Myocyte (in vitro differentiated cells): ENCODE measurements at regions not wholly inside any gene's neighbourhood (a gene's known extent, or its start where the extent isn't known, plus 50 kb on each side); places are given as distances from the start of the nearest gene placed in this dataset.
A peak's percentile ranks its signal among the peaks of the same experiment; 100 is the strongest.

Experiments used
- DNase-seq: peaks from one replicate; pipeline ENCODE4 v3.0.0-alpha.2; 2012; ENCODE audit warnings: low read depth

DNA sequence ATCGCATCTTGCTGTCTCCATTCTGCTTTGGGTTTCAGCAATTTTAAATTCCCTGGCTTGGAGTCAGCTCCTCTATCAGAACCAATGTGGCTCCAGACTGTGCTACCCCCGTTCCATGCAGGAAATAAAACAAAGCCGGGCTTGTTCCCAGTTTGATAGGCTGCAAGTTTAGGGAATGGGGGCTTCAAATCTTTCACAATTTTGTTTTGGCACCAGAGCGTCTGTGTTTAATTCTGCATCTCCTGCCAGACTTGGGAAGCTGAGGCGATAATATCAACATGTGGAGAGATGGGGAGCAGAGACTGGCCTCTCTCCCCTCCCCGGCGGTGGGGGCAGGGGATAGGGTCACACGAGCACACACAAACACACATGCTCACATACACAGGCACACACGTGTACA is 305.9 kb downstream of the FGFR2 start:
- no peak for DNase-seq

DNA sequence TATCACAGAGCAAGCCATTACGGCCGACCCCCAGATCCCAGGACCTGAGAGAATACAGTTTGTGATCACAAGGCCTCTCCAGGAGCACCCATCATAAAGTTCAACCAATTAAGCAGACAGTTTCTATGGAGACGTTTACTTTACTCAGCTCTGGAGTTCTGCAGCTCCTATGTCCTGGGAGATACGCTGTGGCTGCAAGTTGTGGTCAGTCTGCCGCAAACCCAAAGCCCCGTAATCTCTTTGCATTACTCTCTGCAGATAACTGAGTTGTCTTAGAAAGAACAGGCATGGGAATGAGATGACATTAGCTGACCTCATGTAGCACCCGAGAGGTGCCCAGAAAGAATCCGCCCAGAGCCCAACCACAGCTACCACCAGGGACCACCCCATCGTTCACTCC is 305.1 kb downstream of the FGFR2 start:
- no peak for DNase-seq

DNA sequence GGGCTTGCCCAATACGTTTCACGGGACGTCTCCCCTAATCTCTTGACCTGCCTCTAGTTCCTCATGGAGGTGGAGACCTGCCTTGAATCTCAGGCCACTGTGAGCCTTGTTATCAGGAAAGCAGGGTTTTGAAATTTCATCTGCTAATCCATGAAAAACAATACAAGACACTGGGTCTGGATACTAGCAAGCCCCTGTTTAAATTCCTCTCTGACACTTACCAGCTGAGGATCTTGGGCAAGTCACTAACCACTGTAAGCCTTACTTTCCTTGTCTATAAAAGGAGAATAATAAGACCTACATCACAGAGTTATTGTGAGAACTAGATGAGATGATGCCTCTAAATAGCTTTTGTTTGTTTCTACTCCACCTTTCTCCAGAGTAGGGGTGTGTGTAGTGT is 303.6 kb downstream of the FGFR2 start:
- no peak for DNase-seq

DNA sequence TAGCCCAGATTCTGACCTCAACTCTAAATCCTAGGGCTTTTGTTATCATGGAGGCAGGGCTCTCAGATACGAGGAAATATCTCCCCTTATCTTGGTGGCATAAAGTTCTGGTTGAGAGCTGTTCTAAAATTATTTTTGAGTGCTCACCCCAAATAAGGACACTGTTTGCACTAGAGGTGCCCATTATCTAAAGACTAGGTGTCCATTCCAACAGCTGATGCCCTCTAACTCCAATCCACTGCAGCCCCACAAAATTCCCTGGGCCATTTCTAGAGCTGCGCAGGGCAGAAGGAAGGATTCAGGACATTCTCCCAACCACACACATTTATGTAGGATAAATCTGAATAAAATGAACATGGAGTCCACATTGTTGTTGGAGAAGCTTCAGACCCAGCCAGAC is 301.9 kb downstream of the FGFR2 start:
- no peak for DNase-seq

DNA sequence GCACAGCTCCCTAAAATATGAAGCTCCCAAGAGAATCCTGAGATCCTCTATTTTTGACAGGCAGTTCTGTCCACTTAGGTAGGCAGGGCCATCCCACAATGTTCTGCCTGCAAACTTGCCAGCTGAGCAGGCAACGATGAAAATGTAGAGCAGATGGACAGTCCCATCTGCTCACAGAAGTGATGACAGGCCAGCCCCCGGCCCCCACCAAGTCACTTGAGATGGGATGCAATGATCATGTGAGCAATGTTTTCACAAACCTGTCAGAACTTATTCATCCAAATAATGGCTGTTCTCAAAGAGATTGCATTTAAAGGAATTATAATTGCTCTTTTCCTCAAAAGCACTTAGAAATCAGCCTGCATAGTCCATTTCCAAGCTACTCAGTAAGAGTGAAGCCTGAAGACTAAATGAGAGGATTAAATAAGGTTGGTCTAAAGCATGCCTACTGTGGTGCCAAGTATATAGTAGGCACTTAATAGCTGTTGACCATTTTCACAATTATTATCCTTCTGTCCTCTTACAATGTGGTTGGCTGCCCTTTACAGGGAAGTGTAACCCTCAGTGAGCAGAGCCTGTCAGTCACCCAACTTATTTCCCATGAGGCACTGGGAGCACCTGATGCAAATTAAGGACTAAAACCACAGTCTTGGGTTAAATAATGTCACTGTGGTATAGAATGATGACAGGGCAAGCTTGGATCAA is 301.2 kb downstream of the FGFR2 start:
- DNase-seq, result no peak

DNA sequence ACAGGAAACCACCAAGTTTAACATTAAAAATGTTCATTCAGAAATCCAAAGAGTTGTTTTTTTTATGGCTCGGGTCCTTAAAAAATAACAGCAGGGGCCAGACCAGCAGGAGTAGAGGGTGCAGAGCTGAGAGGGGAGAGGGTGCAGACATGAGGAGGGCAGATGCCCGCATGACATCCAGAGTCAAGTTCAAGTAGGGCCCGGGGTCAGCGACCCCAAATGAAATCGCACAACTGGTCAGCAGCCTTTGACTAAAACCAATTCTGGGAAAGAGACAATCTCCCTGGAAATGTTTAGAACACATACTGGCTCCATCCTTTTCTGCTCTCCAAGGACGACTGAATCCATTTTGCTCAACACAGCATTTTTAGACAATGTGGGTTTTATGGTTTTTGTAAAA is 297.5 kb downstream of the FGFR2 start:
- no peak for DNase-seq

DNA sequence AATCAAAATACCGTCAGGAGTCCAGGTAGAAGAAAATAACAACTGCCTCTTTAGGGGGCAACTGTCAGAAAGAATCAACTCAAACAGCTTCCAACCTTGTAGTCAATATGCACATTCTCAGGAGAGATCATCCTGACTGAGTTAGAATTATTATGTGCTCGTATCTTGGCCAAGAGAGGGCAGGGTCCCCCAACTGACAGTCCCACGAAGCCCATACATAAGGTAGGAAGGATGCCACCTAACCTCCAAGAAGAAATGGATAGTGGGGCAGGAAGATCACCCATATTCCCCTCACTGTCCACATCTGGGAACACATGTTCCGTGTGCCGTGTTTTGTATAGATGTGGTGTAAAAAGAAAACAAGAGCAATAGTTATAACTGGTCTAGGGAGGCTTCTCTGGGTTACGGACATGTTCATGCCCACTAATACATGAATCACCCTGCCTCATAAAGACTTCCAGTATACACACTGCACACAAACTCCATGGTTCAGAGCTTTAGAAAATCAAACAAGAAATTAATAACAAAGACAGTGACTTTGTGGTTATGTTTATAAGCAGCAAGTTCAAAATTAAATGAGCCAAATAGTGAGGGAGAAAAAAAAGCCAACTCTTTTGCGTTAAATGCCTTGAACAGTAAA is 295.6 kb downstream of the FGFR2 start:
- no peak for DNase-seq

DNA sequence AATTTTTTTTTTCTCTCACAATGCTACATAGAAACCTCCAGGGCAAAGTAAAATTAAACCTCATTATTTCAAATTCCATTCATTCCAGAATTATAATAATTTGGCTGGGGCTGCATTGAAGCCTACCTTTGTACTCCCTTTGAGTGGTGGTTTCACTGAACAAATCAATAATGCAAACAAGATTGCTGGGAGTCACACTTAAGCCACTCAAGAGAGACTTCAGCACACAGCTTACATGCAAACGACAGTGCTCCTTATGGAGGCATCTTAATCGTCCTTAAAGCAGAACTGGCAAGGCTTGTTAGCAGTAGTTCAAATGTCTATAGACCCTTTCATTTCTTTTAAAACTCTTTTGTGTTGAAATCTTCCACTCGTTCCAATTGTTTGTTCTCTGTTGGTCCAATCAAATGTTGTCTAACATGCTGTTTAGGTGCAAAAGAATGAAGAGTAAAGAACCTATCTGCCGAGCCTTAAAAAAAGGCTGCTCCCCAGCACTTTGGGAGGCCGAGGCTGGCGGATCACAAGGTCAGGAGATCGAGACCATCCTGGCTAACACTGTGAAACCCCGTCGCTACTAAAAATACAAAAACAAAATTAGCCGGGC is 294.9 kb downstream of the FGFR2 start:
- DNase-seq, result no peak

DNA sequence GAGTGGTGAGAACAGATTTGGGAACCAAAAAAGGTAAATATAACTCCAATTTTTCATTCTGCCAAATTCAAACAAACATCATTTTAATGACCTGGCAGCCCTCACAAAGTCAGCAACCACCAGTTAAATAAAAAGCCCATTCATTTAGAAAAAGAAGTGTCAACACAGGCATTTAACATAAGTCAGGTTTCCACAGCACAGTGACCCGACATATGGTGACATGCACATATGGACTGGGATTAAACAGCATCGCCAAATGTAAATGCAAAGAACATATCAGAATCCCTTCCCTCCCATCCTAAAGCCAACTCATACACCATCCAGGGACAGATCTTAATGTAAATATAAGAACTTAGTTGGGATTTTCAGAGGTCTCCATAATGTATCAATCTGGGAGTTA is 293.2 kb downstream of the FGFR2 start:
- no peak for DNase-seq

DNA sequence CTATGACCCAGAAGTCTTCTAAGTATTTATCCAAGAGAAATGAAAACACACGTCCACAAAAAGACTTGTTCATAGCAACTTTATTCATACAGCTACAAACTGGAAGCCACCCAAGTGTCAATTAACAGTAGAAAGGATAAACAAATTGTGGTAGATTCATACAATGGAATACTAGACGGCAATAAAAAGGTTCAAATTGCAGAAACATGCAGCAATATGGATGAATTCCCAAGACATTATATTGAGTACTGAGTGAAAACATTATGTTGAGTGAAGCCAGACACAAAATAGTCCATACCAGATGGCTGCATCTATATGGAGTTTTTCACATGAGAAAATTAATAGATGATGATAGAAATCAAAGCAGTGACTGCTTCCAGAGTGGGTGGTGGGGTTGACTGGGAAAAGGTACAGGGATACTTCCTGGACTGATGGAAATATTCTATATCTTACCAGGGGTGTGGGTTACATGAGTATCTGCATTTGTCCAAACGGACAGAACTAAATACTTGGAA is 292.0 kb downstream of the FGFR2 start:
- no peak for DNase-seq

DNA sequence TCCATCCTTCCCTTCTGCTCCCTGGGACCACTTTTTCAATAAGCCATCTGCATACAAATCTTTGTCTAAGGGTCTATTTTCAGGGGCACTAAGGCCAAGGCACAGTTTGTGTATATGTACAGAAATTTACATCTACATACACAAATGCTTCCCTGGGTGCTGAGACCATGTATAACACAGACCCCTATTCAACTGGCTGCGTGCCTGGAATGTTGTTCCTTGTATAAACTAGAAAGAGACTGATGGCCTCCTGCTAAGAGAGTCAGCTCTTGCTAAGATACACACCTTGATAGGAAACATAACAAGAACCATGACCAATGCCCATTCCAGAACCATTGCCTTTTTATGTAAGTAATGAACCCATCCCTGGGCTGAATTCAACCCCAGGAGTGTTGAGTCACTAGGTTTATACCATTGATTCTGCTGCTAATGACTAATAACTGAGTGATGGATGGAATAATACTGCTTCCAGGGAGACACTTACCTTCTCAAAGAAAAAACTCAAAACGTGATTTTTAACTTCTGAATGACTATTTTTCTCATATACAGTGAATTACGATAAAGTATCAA is 290.7 kb downstream of the FGFR2 start:
- DNase-seq, result no peak

DNA sequence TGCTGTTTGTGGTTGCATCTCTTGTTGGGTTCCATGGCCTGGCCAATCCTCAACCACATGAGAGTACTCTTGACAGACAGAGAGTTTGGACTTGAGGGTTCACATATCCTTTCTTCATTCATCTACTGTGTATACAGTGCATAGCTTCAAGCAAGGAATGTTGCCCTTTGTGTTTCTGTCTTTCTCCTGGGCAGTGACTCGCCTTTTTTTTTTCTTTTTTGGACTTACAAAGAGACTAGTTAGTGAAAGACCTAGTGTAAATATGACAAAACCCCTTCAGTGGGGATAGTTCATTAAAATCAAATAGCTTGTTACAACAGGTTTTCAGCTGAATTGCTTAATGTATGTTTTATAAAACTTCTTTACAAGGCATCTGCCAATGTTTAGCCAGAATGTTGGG is 290.2 kb downstream of the FGFR2 start:
- DNase-seq, result no peak

DNA sequence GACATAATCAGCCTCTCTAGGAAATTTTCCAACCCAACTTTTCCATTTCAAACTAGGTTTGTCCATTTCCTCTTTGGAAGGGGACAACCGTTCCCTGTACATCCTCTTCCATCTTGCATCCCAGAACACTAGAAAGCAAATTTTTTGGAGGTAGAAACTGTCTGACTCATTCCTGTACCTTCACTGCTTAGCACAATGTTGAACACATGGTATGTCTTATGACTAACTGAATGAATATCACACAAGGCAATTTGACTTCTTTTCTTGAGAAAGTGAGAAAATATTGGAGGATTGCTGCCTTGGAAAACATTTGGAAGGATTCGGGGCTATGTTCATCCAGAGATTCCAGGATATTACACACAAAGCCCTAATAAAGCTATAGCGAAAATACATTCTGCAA is 289.1 kb downstream of the FGFR2 start:
- DNase-seq, result no peak

DNA sequence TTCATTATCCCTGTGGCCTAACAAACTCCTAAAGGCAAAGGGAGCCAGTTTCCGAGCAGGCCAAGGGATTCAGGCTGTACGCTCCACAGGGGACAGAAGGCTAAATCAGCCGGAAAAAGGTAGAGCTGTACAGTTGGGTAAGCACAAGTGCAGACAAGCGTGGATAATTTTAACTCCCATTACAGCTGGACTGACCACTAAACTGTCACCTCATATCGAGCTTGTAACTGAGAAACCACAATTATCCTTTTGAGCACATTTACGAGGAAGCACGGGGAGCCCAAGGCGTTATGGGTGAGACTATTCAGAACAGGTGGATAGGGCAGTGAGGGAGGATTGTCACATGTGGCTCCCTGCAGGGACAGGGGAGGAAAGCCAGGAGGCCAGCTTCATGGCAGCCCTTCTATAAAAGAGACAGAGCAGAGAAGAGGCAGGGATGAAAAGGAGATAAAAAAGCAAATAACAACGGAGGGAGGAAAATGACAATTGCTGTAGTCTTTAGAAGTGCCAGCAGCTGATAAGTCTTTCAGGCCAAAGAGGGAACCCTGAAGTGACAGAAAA is 288.0 kb downstream of the FGFR2 start:
- DNase-seq, result peak; percentile 93

DNA sequence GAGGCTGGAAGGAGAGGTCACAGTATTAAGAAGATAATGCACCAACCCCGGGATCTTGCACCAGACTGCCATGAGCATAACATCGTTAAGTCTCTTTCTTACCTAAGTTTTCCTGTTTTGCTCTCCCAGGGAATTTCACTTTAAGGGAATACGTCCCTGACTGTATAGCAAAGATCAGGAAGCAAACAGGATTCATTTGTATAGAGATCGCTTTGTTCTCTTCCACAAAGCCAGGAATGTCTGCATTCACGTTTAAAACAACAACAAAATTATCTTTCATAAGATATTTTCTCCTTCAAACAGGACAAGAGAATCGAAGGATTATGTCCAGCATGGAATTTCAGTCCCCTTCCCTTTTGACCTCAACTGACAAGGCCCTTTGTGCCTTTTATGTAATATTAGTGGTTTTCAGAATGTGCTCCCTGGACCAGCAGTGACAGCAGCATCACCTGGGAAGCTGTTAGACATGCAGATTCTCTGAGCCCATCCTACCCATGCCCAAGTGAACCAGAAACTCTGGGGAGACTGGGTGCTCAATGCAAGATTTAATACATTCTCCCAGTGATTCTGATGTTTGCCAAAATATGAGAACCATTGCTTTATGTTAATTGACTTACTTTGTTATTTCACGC is 286.3 kb downstream of the FGFR2 start:
- no peak for DNase-seq

DNA sequence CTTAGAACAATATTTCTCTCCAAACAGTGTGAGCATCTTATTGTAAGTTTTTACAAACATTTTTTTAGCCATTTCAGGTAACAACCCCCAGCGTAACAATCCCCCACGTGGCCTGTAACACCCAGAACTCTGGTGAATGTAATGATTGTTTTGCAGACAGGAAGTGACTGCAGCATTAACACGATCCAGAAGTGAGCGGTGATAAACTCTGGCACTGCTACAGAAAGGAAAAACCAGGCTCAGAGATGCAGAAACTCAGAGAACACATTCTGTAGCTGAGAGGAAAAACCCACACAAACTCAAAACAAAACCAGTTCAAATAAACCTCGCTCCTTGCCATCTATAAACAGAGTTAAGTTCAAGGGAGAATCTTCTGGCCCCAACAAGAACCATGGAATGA is 285.7 kb downstream of the FGFR2 start:
- no peak for DNase-seq

DNA sequence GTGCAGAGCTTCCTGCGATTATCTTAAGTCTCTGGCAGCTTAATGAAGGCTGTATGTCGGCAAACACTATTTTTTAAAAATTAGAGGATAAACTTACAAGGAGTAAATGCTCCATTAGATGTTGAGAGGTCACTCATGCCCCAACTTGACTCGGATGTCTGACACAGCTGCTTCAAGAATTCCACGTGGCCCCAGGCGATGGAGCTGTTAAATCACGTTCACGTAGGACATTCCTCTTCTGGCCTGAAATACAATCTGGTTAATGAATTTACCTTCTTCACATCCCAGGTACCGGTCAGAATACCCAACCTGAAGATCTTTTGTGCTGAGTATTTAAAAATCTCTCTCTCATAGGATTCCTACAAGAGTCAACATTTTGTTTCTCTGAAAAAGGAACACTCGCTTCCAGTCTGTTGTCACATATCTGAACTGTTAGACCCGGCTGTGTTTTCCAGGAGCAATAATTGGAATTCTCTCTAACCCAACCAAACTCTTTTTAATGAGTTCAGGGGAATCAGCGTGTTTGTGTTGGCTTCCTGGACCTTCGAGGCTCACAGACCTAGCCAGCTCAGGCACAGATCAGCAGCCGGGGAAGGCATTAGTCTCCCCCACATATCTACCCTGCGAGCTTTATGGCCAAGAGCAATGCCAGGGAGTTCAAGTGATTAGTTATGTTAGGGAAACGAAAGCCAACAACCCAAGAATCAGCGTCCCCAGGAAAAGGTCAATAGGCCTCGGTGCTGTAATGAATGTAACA is 284.9 kb downstream of the FGFR2 start:
- DNase-seq, result no peak

DNA sequence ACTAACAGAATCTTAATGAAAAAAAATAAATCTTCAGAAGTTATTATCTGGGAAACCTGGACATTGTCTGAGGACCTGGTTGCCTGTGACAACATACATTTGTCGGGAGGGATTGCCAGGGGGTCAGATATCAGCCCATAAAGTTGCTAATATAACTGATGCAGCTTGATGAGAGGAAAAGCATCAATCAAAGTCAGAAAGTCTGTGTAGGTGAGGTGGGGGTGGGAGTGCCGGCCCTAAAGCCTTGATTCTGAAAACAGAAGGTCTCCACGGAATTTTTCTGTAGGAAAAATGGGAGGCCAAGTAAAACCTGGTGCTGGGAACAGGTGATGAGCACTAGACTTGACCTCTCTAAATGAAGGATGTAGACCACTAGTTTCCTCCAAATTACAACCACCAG is 281.8 kb downstream of the FGFR2 start:
- DNase-seq, result no peak

DNA sequence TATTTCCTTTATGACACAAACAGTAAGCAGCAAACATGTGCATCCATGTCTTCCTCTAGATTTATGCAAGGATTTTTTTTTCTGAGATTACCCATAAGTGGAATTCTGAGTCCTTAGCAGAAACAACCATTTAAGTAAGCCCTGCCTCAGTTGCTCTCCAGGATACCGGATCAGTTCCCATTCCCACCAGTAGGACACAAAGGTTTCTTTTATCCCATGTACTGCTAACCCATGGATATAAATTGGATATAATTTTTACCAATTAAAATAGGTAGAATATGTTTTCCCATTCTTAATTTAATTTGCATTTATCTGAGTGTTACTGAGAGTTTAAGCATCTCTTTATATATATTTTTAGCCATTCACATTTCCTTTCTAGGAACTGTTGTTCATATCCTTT is 280.9 kb downstream of the FGFR2 start:
- no peak for DNase-seq

DNA sequence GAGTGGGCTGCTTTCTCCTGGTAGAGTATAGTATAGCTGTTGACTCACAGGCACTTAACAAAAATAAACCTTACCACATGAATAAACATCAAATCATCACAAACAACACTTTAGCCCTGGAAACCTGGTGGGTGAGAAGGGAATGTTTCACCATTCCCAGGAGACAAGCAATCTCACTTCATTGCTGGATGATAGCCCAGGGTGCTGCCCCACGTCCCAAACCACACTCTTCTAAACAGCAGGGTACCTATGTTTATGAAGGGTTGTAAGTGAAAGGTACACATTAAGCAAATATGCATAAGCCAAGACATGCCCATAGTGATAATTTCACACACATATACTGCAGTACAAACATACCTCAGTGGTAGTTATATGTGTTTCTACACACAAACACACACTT is 276.2 kb downstream of the FGFR2 start:
- DNase-seq, result no peak

DNA sequence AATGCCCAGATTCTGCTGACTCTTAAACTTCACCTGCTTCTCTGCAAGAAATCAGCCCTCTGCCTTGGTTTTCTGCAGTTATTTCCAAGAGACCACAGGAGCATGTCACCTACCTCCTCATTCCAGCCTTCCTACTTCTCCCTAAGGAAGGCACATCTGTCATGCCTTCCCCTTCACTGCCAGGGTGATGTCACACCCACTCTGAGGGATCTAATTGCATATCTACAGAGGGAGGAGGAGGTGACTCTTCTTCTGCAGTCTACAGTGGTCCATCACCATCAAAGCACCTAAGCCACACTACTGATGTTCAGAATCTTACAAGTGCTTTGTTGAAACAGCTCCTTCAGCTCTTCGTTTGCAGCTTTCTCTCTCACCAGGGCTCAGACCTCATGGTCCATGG is 275.5 kb downstream of the FGFR2 start:
- no peak for DNase-seq
